GM21786 (cell line): ENCODE measurements at regions not wholly inside any gene's neighbourhood (a gene's known extent, or its start where the extent isn't known, plus 50 kb on each side); places are given as distances from the start of the nearest gene placed in this dataset.
"Not testable (repeated sequence)": the region's sequence is repeated elsewhere in the genome, so short reads cannot be mapped to it uniquely, and the experiment has no call there.

Experiments
- ATAC-seq: cut with Tn5 transposase; IDR thresholded peaks from one replicate; pipeline ENCODE4 v1.9.1; 2021; ENCODE audit not compliant: unreplicated experiment

DNA sequence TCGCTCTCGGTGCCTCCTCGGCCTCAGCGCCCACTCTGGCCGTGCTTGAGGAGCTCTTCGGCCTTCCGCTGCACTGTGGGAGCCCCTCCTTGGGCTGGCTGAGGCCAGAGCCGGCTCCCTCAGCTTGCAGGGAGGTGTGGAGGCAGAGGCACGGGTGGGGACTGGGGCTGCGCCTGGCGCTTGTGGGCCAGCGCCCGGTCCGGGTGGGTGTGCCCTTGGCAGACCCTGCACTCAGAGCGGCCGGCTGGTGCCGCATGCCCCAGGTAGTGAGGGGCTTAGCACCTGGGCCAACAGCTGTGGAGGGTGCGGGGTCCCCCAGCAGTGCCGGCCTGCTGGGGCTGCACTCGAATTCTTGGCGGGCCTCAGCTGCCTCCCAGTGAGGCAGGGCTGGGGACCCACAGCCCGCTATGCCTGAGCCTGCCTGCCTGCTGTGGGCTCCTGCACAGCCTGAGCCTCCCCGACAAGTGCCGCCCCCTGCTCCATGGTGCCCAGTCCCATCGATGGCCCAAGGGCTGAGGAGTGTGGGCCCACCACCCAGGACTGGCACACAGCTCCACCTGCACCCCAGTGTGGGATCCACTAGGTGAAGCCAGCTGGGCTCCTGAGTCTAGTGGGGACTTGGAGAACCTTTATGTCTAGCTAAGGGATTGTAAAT lies 2085.2 kb upstream of the ACO1 start:
- no peak for ATAC-seq

- ATAC-seq = no peak
Observed at GRCh38 chr9:30301271-30301963, 2083.0 kb upstream of the ACO1 start.

DNA sequence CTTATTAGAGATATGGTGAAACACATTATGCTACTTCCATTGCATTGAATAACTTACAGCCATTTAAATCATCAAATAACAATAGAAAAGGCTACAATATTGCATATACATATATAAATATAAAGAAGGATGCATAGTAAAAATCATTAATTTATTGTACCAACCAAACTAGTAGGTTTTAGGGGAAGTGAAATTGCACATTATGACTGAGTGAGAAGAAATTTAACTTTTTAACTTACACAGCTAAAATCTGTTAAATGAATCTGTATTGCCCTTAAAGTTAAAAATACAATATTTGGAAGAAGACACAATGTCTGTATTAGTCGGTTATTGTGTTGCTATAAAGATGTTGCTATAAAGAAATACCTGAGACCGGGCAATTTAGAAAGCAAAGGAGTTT lies 2073.7 kb upstream of the ACO1 start:
- no peak for ATAC-seq

DNA sequence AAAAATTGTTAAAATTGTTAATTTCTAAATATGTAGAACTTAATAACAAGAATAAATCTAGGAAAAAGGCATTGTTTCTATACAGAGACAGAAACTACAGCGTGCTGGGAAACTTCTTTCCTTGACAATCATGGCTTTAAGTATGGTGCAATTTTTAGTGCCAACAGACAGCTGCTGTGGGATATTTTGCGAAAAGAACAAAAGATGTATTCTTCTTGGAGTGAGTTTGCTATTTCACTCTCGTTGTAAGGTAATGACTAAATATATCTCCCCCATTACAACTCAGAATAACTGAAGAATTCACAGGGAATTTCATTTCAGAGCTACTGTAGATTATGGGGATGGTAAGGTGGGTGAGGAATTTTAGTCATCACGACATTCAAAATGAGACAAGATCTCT lies 2055.0 kb upstream of the ACO1 start:
- no peak for ATAC-seq

GRCh38 chr9:30348904-30349303 lies 2035.5 kb upstream of the ACO1 start:
- no peak for ATAC-seq

DNA sequence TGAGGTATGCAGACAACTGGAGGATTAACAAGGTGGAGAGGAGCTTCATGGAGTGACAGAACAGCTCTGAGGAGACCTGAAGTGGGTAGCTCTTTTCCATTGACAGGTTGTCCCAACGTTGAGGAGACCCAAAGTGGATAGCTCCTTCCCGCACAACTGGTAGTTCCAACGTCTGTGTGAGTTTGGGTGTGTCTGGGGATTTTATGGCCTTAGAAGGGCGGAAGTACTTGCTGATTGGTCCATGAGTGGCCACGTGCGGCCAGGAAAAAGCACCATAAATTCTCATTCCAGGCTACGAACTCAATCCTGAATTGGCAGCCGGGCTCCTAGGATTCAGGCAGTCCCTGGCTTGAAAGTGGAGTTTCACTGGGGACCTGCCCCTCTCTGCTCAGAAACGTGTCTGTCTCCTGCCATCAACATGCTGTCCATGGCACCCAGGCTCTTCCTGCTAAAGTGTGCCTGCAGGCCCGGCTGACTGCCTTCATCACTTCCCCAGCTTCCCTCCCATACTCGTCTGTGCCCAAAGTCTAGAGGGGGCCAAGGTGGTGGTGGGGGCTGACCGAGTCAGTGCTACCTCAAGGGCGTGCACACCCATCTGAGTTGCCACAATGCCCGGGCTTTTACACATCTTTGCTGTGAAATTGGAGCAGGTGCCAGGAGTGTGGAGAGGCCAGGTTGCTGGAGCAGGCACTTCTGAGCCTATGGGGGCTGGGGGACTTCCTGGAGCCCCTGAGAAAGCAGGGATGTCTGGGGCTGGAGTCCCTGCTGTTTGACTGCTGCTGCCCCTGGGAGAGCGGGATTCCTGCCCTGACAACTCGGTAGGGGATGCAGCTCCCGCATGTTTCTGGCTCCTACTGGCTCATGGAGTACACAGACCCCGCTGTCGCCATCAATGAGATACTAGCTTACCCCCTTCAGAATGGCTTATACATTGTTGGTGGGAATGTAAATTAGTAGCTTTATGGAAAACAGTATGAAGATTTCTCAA lies 2034.6 kb upstream of the ACO1 start:
- ATAC-seq = no peak

- no peak for ATAC-seq
Observed at GRCh38 chr9:30356221-30356620, 2028.2 kb upstream of the ACO1 start.

GRCh38 chr9:30362373-30362772 lies 2022.1 kb upstream of the ACO1 start:
- no peak for ATAC-seq

DNA sequence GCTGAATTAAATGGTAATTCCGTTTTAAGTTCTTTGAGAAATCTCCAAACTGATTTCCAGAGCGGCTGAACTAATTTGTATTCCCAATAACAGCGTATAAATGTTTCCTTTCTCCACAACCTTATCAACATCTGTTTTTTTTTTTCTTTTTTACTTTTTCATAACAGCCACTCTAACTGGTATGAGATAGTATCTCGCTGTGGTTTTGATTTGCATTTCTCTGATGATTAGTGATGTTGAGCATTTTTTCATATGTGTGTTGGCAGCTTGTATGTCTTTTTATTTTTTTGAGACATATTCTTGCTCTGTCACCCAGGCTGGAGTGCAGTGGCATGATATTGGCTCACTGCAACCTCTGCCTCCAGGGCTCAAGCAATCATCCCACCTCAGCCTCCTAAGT lies 2018.3 kb upstream of the ACO1 start:
- not testable (repeated sequence) for ATAC-seq

GRCh38 chr9:30382271-30382670 lies 2002.2 kb upstream of the ACO1 start:
- ATAC-seq = no peak

- ATAC-seq = no peak
Observed at GRCh38 chr9:30410273-30410672, 1974.2 kb upstream of the ACO1 start.

GRCh38 chr9:30411571-30411970 lies 1972.9 kb upstream of the ACO1 start:
- ATAC-seq = no peak

DNA sequence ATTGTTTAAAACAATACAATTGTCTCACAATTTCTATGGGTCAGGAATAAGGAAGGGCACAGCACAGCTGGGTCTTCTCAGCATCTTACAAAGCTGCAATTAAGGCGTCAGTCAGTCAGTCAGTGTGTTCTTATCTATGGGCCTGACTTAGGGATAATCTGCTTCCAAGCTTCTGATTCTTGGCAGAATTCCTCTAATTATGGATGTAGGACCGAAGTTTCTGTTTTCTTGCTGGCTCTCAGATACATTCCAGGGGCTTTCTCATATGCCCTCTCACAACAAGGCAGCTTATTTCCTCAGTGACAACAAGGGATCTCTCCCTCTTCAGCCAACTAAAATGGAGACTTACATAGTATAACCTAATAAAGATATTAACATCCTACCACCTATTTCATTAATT lies 1925.3 kb upstream of the ACO1 start:
- no peak for ATAC-seq

DNA sequence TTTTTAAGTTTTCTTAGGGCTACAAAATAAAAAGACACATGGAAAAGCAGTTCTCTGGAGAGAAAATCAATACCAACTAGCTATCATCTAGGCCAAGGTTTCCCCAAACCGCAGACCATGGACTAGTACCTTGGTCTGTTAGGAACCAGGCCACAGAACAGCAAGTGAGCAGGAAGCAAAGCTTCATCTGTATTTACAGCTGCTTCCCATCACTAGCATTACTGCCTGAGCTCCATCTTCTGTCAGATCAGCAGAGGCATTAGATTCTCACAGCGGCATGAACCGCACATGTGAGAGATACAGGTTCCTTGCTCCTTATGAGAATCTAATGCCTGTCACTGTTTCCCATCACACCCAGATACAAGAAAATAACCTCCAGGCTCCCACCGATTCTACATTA lies 1907.6 kb upstream of the ACO1 start:
- ATAC-seq = no peak

- ATAC-seq = no peak
Observed at GRCh38 chr9:30478684-30479083, 1905.8 kb upstream of the ACO1 start.

GRCh38 chr9:30482499-30482898 lies 1901.9 kb upstream of the ACO1 start:
- no peak for ATAC-seq

- ATAC-seq = no peak
Observed at GRCh38 chr9:30484690-30485089, 1899.8 kb upstream of the ACO1 start.

DNA sequence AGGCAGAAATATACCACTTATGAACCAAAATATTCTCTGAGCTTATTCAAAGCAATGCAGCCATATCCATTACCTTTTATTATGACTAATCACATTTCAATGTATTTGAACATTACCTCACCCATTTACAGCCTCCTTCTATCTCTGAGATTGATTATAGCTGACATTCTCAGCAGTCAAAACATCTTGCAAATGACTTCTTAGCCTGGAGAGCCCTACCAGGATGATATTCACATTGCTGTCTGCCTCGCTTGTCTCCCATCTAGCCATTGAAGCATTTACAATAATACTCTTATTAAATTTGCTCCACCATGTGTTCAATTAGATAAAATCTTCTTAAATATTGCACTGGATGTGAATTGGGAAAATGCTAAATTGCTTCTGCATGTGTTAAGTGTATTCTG lies 1879.9 kb upstream of the ACO1 start:
- no peak for ATAC-seq

DNA sequence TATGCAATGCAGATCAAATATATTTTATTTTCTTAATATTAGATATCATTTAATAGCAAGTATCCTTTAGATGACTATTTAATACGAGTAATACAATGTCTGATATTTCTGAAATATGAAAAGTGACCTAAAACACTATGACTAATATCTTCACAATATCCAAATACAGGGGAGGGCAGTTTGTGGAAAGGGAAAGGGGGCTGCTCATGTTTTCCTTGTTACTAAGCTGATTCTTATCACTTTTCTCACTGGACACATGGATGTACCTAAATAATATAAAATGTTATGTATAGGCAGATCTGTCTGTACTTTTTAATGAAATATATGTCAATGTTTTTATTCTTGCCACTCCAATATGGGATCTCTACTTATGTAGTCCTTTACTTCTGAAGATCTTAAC lies 1879.1 kb upstream of the ACO1 start:
- no peak for ATAC-seq

DNA sequence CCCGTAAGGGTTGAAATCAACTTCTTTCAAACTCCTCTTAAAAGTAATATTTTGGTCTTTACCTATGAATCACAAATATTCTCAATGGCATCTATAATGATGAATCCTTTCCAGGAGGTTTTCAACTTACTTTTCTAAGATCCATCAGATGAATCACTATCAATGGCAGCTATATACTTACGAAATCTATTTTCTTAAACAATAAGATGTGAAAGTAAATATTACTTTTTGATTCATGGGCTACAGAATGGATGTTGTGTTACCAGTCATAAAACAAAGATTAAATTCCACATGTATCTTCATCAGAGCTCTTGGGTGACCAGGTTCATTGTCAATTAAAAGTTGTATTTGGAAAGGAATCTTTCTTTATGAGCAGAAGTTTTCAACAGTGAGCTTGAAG lies 1877.7 kb upstream of the ACO1 start:
- ATAC-seq = no peak

DNA sequence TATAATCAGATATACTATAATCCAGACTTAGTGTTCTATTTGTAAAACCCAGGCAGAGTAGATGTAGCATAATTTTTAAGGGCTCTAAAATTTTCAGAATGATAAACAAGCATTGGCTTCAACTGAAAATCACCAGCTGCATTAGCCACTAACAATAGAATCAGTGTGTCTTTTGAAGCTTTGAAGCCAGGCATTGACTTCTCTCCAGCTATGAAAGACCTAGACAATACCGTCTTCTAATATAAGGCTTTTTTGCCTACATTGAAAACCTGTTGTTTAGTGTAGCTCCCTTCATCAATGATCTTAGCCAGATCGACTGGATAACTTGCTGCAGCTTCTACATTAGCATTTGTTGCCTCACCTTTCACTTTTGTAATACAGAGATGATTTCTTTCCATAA lies 1877.3 kb upstream of the ACO1 start:
- no peak for ATAC-seq

GRCh38 chr9:30511666-30512065 lies 1872.8 kb upstream of the ACO1 start:
- no peak for ATAC-seq
